Urinary bladder (tissue), 3 donors: ENCODE measurements at regions not wholly inside any gene's neighbourhood (a gene's known extent, or its start where the extent isn't known, plus 50 kb on each side); places are given as distances from the start of the nearest gene placed in this dataset.

Source experiments
- DNase-seq: peaks from one replicate; pipeline ENCODE4 v3.0.0-alpha.2; 2015; ENCODE audit errors: extremely low spot score
- H3K27ac ChIP-seq: one replicate; pipeline ENCODE4 v1.5.1; 2013; ENCODE audit warnings: low read depth, mild to moderate bottlenecking, moderate library complexity
- H3K36me3 ChIP-seq: one replicate; pipeline ENCODE4 v1.6.1; 2013; ENCODE audit warnings: mild to moderate bottlenecking, moderate library complexity; ENCODE audit not compliant: insufficient read depth
- H3K4me1 ChIP-seq: one replicate; pipeline ENCODE4 v1.6.1; 2013; ENCODE audit warnings: mild to moderate bottlenecking, moderate library complexity; ENCODE audit not compliant: insufficient read depth
- H3K4me3 ChIP-seq: one replicate; pipeline ENCODE4 v1.5.1; 2013; ENCODE audit warnings: low read depth, low read length
- WGBS: extraction: QIAGEN DNeasy Blood & Tissue Kit; methylation state at CpG from one replicate; pipeline ENCODE4 v1.1.7; 2013; 5-methylcytosine and 5-hydroxymethylcytosine counted together
- donor health status: healthy with polysubstance abuse.
- donor health status: healthy.

GRCh38 chr2:6418291-6418690, 447.4 kb downstream of the CMPK2 start:
- no peak overlapping the region for H3K27ac ChIP-seq
- no peak overlapping the region for H3K4me3 ChIP-seq
- no peaks in the 10 kb centered on the region for H3K36me3 ChIP-seq
- WGBS = 46% methylated on average over 1 of the region's 1 CpG
- DNase-seq = no peak
- H3K4me1 ChIP-seq = no peaks in the 10 kb centered on the region

- Histone ChIP-seq H3K36me3 (no peaks in the 10 kb centered on the region), H3K4me3 (no peak overlapping the region), H3K27ac (no peak overlapping the region), H3K4me1 (no peaks in the 10 kb centered on the region)
- no peak for DNase-seq
- 76% methylated on average over 12 of the region's 12 CpGs for WGBS
Observed at GRCh38 chr2:6421138-6421730, 444.5 kb downstream of the CMPK2 start.

GRCh38 chr2:6421888-6422287, 443.8 kb downstream of the CMPK2 start:
- Histone ChIP-seq H3K27ac (no peak overlapping the region), H3K4me1 (no peaks in the 10 kb centered on the region), H3K4me3 (no peak overlapping the region), H3K36me3 (no peaks in the 10 kb centered on the region)
- DNase-seq = no peak
- WGBS = 71% methylated on average over 4 of the region's 4 CpGs

- H3K4me1 ChIP-seq = no peaks in the 10 kb centered on the region
- H3K27ac ChIP-seq = no peak overlapping the region
- no peak overlapping the region for H3K4me3 ChIP-seq
- H3K36me3 ChIP-seq = no peaks in the 10 kb centered on the region
- WGBS = 51% methylated on average over 1 of the region's 1 CpG
- no peak for DNase-seq
Observed at GRCh38 chr2:6423157-6423556, 442.6 kb downstream of the CMPK2 start.

- no peak for DNase-seq
- Histone ChIP-seq H3K36me3 (no peaks in the 10 kb centered on the region), H3K4me3 (no peak overlapping the region), H3K4me1 (no peaks in the 10 kb centered on the region), H3K27ac (no peak overlapping the region)
- 40% methylated on average over 6 of the region's 6 CpGs for WGBS
Observed at GRCh38 chr2:6423944-6424343, 441.8 kb downstream of the CMPK2 start.

GRCh38 chr2:6425032-6425431, 440.7 kb downstream of the CMPK2 start:
- no peak for DNase-seq
- no peak overlapping the region for H3K4me3 ChIP-seq
- H3K27ac ChIP-seq = no peak overlapping the region
- WGBS = 67% methylated on average over 3 of the region's 3 CpGs
- no peaks in the 10 kb centered on the region for H3K4me1 ChIP-seq
- no peaks in the 10 kb centered on the region for H3K36me3 ChIP-seq

GRCh38 chr2:6429210-6429986, 436.3 kb downstream of the CMPK2 start:
- H3K36me3 ChIP-seq = no peaks in the 10 kb centered on the region
- H3K4me1 ChIP-seq = no peaks in the 10 kb centered on the region
- DNase-seq = no peak
- WGBS = 82% methylated on average over 19 of the region's 19 CpGs
- H3K27ac ChIP-seq = no peak overlapping the region
- no peak overlapping the region for H3K4me3 ChIP-seq

GRCh38 chr2:6434438-6434837, 431.3 kb downstream of the CMPK2 start:
- no peak for DNase-seq
- no peaks in the 10 kb centered on the region for H3K4me1 ChIP-seq
- H3K27ac ChIP-seq = no peak overlapping the region
- H3K36me3 ChIP-seq = no peaks in the 10 kb centered on the region
- no peak overlapping the region for H3K4me3 ChIP-seq
- 75% methylated on average over 6 of the region's 6 CpGs for WGBS

GRCh38 chr2:6441800-6442199, 423.9 kb downstream of the CMPK2 start:
- WGBS = 70% methylated on average over 2 of the region's 2 CpGs
- DNase-seq = no peak
- H3K4me1 ChIP-seq = no peaks in the 10 kb centered on the region
- no peak overlapping the region for H3K4me3 ChIP-seq
- no peak overlapping the region for H3K27ac ChIP-seq
- H3K36me3 ChIP-seq = no peaks in the 10 kb centered on the region

- no peak overlapping the region for H3K27ac ChIP-seq
- WGBS = 63% methylated on average over 3 of the region's 3 CpGs
Observed at GRCh38 chr2:6442252-6442985, 423.3 kb downstream of the CMPK2 start.

GRCh38 chr2:6443061-6443823, 422.5 kb downstream of the CMPK2 start:
- no peak overlapping the region for H3K4me3 ChIP-seq
- 96% methylated on average over 4 of the region's 4 CpGs for WGBS
- H3K36me3 ChIP-seq = no peaks in the 10 kb centered on the region
- DNase-seq = no peak
- no peaks in the 10 kb centered on the region for H3K4me1 ChIP-seq
- no peak overlapping the region for H3K27ac ChIP-seq

More at GRCh38 chr2:6442252-6442985, 423.3 kb downstream of the CMPK2 start:
- H3K4me1 ChIP-seq = no peaks in the 10 kb centered on the region
- no peaks in the 10 kb centered on the region for H3K36me3 ChIP-seq
- no peak for DNase-seq
- H3K4me3 ChIP-seq = no peak overlapping the region

- H3K36me3 ChIP-seq = no peaks in the 10 kb centered on the region
- no peaks in the 10 kb centered on the region for H3K4me1 ChIP-seq
- WGBS = 79% methylated on average over 2 of the region's 2 CpGs
- no peak for DNase-seq
- no peak overlapping the region for H3K27ac ChIP-seq
- H3K4me3 ChIP-seq = no peak overlapping the region
Observed at GRCh38 chr2:6444514-6444913, 421.2 kb downstream of the CMPK2 start.

- no peak for DNase-seq
- 92% methylated on average over 3 of the region's 3 CpGs for WGBS
- Histone ChIP-seq H3K4me3 (no peak overlapping the region), H3K27ac (no peak overlapping the region), H3K4me1 (no peaks in the 10 kb centered on the region), H3K36me3 (no peaks in the 10 kb centered on the region)
Observed at GRCh38 chr2:6445156-6445555, 420.6 kb downstream of the CMPK2 start.
